Fibroblast of lung (primary cell): ENCODE measurements at regions not wholly inside any gene's neighbourhood (a gene's known extent, or its start where the extent isn't known, plus 50 kb on each side); places are given as distances from the start of the nearest gene placed in this dataset.

Source experiments
- EZH2 ChIP-seq: IDR thresholded peaks from 2 replicates; pipeline ENCODE4 v1.5.1; 2012; ENCODE audit warnings: low read length, control low read depth, mild to moderate bottlenecking; ENCODE audit errors: missing control alignments
- TF ChIP-seq, protein P1 (sequence below), 2 donors: IDR thresholded peaks in 1 of 2; conservative IDR thresholded peaks in 1 of 2; 1 replicate in 1 of 2; 2 replicates in 1 of 2; pipeline ENCODE4 v1.5.1; 2011 to 2012; ENCODE audit warnings: low read length in 2 of 2, control low read depth in 1 of 2, inconsistent platforms in 1 of 2, low read depth in 1 of 2, mild to moderate bottlenecking in 1 of 2

DNA sequence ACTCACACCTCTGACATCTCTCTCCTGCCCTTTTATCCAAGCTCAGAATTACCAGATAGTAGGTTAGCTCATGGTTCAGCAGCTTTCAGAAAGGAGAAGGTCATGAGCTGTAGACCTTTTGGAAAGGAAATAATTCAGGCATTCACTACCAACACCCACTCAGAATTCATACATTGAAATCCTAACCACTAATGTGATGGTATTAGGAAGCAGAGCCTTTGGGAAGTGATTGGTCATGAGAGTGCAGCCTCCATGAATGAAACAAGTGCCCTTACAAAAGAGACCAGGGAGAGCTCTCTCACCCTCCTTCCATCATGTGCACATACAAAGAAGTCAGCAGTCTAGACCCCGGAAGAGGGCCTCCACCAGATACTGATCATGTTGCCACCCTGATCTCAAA, 315.8 kb upstream of the CCDC54 start:
- TF ChIP-seq, protein P1, sequence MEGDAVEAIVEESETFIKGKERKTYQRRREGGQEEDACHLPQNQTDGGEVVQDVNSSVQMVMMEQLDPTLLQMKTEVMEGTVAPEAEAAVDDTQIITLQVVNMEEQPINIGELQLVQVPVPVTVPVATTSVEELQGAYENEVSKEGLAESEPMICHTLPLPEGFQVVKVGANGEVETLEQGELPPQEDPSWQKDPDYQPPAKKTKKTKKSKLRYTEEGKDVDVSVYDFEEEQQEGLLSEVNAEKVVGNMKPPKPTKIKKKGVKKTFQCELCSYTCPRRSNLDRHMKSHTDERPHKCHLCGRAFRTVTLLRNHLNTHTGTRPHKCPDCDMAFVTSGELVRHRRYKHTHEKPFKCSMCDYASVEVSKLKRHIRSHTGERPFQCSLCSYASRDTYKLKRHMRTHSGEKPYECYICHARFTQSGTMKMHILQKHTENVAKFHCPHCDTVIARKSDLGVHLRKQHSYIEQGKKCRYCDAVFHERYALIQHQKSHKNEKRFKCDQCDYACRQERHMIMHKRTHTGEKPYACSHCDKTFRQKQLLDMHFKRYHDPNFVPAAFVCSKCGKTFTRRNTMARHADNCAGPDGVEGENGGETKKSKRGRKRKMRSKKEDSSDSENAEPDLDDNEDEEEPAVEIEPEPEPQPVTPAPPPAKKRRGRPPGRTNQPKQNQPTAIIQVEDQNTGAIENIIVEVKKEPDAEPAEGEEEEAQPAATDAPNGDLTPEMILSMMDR (conservative IDR thresholded peaks at IDR 0.05 in 1 of 2, IDR thresholded peaks at IDR 0.05 in 1 of 2; ENCODE audit: low read depth in 1 of 2, low read length in 2 of 2), result no peak
- no peak for TF ChIP-seq EZH2
